Left ventricle myocardium superior (tissue), 1 donor: ENCODE measurements at regions not wholly inside any gene's neighbourhood (a gene's known extent, or its start where the extent isn't known, plus 50 kb on each side); places are given as distances from the start of the nearest gene placed in this dataset.
"Not testable (repeated sequence)": the region's sequence is repeated elsewhere in the genome, so short reads cannot be mapped to it uniquely, and the experiment has no call there.

Experiments used
- ATAC-seq: fragments of 200-7000 bp; cut with Tn5 transposase; one replicate; pipeline ENCODE4 v1.9.1; 2020; ENCODE audit warnings: mild to moderate bottlenecking, moderate library complexity
- DNase-seq: peaks from one replicate; pipeline ENCODE4 v3.0.0-alpha.2; 2020
- intact Hi-C: fragments of 100-400 bp; cut with micrococcal nuclease; formaldehyde crosslinking; loops from one replicate; pipeline ENCODE4 v1.11.0; 2022
- donor health status: DM: no; HTN: yes; CAD: no; lungs with severe emphysema.

- ATAC-seq (no peak), DNase-seq (no peak)
- intact Hi-C loops = no loop called here
These were observed 198.6 kb downstream of the SHOX start for GRCh38 chrX:829145-829544.

- ATAC-seq (no peak), DNase-seq (no peak)
- intact Hi-C loops = no loop called here
These were observed 197.9 kb downstream of the SHOX start for GRCh38 chrX:828411-828959.

- DNase-seq = no peak
- no peak for ATAC-seq
- intact Hi-C loops = no loop called here
These were observed 195.9 kb downstream of the SHOX start for GRCh38 chrX:826448-826847.

GRCh38 chrX:825991-826390 is 195.4 kb downstream of the SHOX start:
- intact Hi-C loops = no loop called here
- ATAC-seq = no peak
- no peak for DNase-seq

GRCh38 chrX:823073-823472 is 192.5 kb downstream of the SHOX start:
- DNase-seq, ATAC-seq, intact Hi-C loops: not testable (repeated sequence)

GRCh38 chrX:821327-822107 is 190.9 kb downstream of the SHOX start:
- DNase-seq = no peak
- intact Hi-C loops = no loop called here
- ATAC-seq = no peak

- no peak for DNase-seq
- intact Hi-C loops = no loop called here
- ATAC-seq = no peak
These were observed 189.1 kb downstream of the SHOX start for GRCh38 chrX:819684-820083.

GRCh38 chrX:817759-818300 is 187.2 kb downstream of the SHOX start:
- intact Hi-C loops = no loop called here
- ATAC-seq = no peak
- no peak for DNase-seq

- intact Hi-C loops, DNase-seq, ATAC-seq: not testable (repeated sequence)
These were observed 186.6 kb downstream of the SHOX start for GRCh38 chrX:817147-817546.

GRCh38 chrX:816411-816810 is 185.8 kb downstream of the SHOX start:
- ATAC-seq (no peak), DNase-seq (no peak)
- intact Hi-C loops = no loop called here

GRCh38 chrX:810186-810585 is 179.6 kb downstream of the SHOX start:
- ATAC-seq (no peak), DNase-seq (no peak)
- intact Hi-C loops = no loop called here

GRCh38 chrX:809081-809480 is 178.5 kb downstream of the SHOX start:
- no peak for ATAC-seq
- intact Hi-C loops = no loop called here
- DNase-seq = no peak

GRCh38 chrX:806586-806985 is 176.0 kb downstream of the SHOX start:
- ATAC-seq (no peak), DNase-seq (no peak)
- intact Hi-C loops = no loop called here

- intact Hi-C loops = no loop called here
- ATAC-seq (no peak), DNase-seq (no peak)
These were observed 175.4 kb downstream of the SHOX start for GRCh38 chrX:805988-806387.

GRCh38 chrX:805103-805670 is 174.6 kb downstream of the SHOX start:
- DNase-seq = no peak
- ATAC-seq = no peak
- intact Hi-C loops = no loop called here

- DNase-seq (no peak), ATAC-seq (no peak)
- intact Hi-C loops = no loop called here
These were observed 172.3 kb downstream of the SHOX start for GRCh38 chrX:802846-803245.

- intact Hi-C loops = no loop called here
- DNase-seq (no peak), ATAC-seq (no peak)
These were observed 169.2 kb downstream of the SHOX start for GRCh38 chrX:799808-800207.

GRCh38 chrX:794311-794710 is 163.7 kb downstream of the SHOX start:
- DNase-seq (no peak), ATAC-seq (no peak)
- intact Hi-C loops = no loop called here

GRCh38 chrX:793216-793770 is 162.7 kb downstream of the SHOX start:
- DNase-seq (no peak), ATAC-seq (no peak)
- intact Hi-C loops = no loop called here

GRCh38 chrX:791479-792034 is 161.0 kb downstream of the SHOX start:
- no peak for DNase-seq
- intact Hi-C loops = no loop called here
- no peak for ATAC-seq
